Mesendoderm (in vitro differentiated cells): ENCODE measurements at regions not wholly inside any gene's neighbourhood (a gene's known extent, or its start where the extent isn't known, plus 50 kb on each side); places are given as distances from the start of the nearest gene placed in this dataset.

Experiments used
- DNase-seq: peaks from one replicate; pipeline ENCODE4 v3.0.0; 2013
- H2AK5ac ChIP-seq: 2 replicates; pipeline ENCODE4 v1.6.1; 2013; ENCODE audit warnings: low read length, inconsistent platforms
- H2BK120ac ChIP-seq: 2 replicates; pipeline ENCODE4 v1.6.1; 2013; ENCODE audit warnings: low read depth, mild to moderate bottlenecking, low read length, moderate library complexity, mixed read lengths
- H2BK15ac ChIP-seq: replicated peaks from 2 replicates; pipeline ENCODE4 v1.6.1; 2013; ENCODE audit warnings: low read depth, mild to moderate bottlenecking, moderate library complexity
- H2BK5ac ChIP-seq: 2 replicates; pipeline ENCODE4 v1.6.1; 2013; ENCODE audit warnings: low read length, inconsistent platforms
- H3K18ac ChIP-seq: 2 replicates; pipeline ENCODE4 v1.6.1; 2013; ENCODE audit warnings: mild to moderate bottlenecking, low read length, mixed read lengths
- H3K23ac ChIP-seq: one replicate; pipeline ENCODE4 v1.6.1; 2013; ENCODE audit warnings: low read length
- H3K27ac ChIP-seq: 2 replicates; pipeline ENCODE4 v1.5.1; 2013; ENCODE audit warnings: low read depth, mild to moderate bottlenecking, inconsistent platforms, low read length, moderate library complexity
- H3K27me3 ChIP-seq: 2 replicates; pipeline ENCODE4 v1.6.1; 2013; ENCODE audit warnings: low read length, control low read depth, mild to moderate bottlenecking, inconsistent platforms; ENCODE audit not compliant: insufficient read depth, poor library complexity
- H3K36me3 ChIP-seq: 2 replicates; pipeline ENCODE4 v1.6.1; 2013; ENCODE audit warnings: low read length, inconsistent platforms; ENCODE audit not compliant: control insufficient read depth, insufficient read depth
- H3K4ac ChIP-seq: one replicate; pipeline ENCODE4 v1.6.1; 2013; ENCODE audit warnings: low read depth, mild to moderate bottlenecking, low read length, moderate library complexity
- H3K4me1 ChIP-seq: 2 replicates; pipeline ENCODE4 v1.6.1; 2013; ENCODE audit warnings: low read depth, low read length, inconsistent platforms; ENCODE audit not compliant: control insufficient read depth
- H3K4me2 ChIP-seq: 2 replicates; pipeline ENCODE4 v1.6.1; 2013; ENCODE audit warnings: low read length
- H3K4me3 ChIP-seq: 2 replicates; pipeline ENCODE4 v1.5.1; 2013; ENCODE audit warnings: mild to moderate bottlenecking, low read length
- H3K56ac ChIP-seq: one replicate; pipeline ENCODE4 v1.6.1; 2013; ENCODE audit warnings: low read length
- H3K79me1 ChIP-seq: 2 replicates; pipeline ENCODE4 v1.6.1; 2013; ENCODE audit warnings: low read length, inconsistent platforms
- H3K79me2 ChIP-seq: 2 replicates; pipeline ENCODE4 v1.6.1; 2013; ENCODE audit warnings: mild to moderate bottlenecking, low read length; ENCODE audit not compliant: control insufficient read depth, insufficient read depth
- H3K9ac ChIP-seq: 2 replicates; pipeline ENCODE4 v1.6.1; 2013; ENCODE audit warnings: low read length, inconsistent platforms
- H4K5ac ChIP-seq: one replicate; pipeline ENCODE4 v1.6.1; 2013; ENCODE audit warnings: low read length
- H4K8ac ChIP-seq: one replicate; pipeline ENCODE4 v1.6.1; 2013; ENCODE audit warnings: low read depth, mild to moderate bottlenecking, control low read depth, low read length, moderate library complexity
- WGBS: extraction: QIAGEN DNeasy Blood & Tissue Kit; methylation state at CpG from one replicate; pipeline ENCODE4 v1.1.7; 2013; ENCODE audit warnings: low lambda C conversion rate, missing lambda C conversion rate; ENCODE audit not compliant: insufficient coverage; ENCODE audit errors: extremely low coverage; 5-methylcytosine and 5-hydroxymethylcytosine counted together

- no peak for DNase-seq
- no peak overlapping the region for H2BK5ac ChIP-seq
- H3K4me3 ChIP-seq = no peak overlapping the region
- H3K4me2 ChIP-seq = no peak overlapping the region
- H3K27ac ChIP-seq = no peak overlapping the region
- no peaks in the 10 kb centered on the region for H3K27me3 ChIP-seq
- H3K36me3 ChIP-seq = no peaks in the 10 kb centered on the region
- H3K56ac ChIP-seq = no peak overlapping the region
- no peaks in the 10 kb centered on the region for H3K79me2 ChIP-seq
- no peaks in the 10 kb centered on the region for H3K79me1 ChIP-seq
- no peak overlapping the region for H2BK120ac ChIP-seq
- H3K4me1 ChIP-seq = no peaks in the 10 kb centered on the region
- H3K4ac ChIP-seq = no peak overlapping the region
- no peak overlapping the region for H2AK5ac ChIP-seq
- H4K8ac ChIP-seq = no peak overlapping the region
- H3K9ac ChIP-seq = no peak overlapping the region
- H3K18ac ChIP-seq = no peak overlapping the region
- no peak overlapping the region for H3K23ac ChIP-seq
- no peak overlapping the region for H4K5ac ChIP-seq
- no peak overlapping the region for H2BK15ac ChIP-seq
- WGBS = no CpG with 5 or more reads among the region's 1 CpG
Observed at GRCh38 chr2:128807317-128807716, 488.6 kb upstream of the HS6ST1 start.

DNA sequence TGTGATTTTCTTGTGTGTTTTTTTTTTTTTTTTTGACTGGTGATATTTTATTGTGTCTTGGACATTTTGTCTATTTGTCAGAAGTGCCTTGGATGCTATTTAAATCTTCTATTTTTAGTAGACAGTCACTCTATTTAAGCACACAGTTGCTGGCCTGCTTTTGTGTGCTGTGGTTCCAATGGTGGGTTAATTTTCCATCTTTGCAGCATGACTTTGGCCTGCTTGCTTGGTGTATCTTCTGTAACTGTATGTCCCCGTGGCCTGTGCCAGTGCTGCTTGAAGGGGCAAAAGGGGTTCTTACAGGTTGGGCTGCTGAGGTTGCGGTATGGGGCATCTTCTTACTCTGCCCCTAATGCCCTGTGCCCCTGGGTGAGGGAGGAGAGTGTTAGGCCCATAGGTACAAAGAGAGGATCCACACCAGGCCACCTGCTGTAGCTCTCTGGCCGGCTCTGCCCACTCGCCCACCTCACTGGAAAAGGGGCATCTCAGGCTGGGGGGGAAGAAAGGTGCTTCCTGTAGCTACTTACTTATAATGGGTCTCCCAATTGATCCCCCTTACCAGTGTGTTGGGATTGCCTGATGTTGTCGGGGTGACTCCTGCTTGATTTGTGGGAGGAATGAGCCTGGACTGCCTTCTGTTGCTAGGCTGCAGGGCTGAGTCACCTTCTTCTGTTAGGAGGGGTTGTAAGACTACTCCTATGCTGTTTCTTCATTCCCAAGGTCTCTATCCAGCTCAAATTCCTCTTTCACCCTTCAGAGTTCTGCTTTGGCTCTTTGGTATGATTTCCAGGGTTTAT, 490.0 kb upstream of the HS6ST1 start:
- no peaks in the 10 kb centered on the region for H3K79me1 ChIP-seq
- no peaks in the 10 kb centered on the region for H3K4me1 ChIP-seq
- no peak overlapping the region for H3K27ac ChIP-seq
- no peak overlapping the region for H2BK5ac ChIP-seq
- no peak overlapping the region for H3K18ac ChIP-seq
- WGBS = no CpG with 5 or more reads among the region's 5 CpGs
- no peaks in the 10 kb centered on the region for H3K36me3 ChIP-seq
- H3K56ac ChIP-seq = no peak overlapping the region
- no peak overlapping the region for H3K4ac ChIP-seq
- no peak overlapping the region for H2BK120ac ChIP-seq
- H3K4me3 ChIP-seq = no peak overlapping the region
- peak; percentile 38 for DNase-seq
- no peaks in the 10 kb centered on the region for H3K27me3 ChIP-seq
- no peak overlapping the region for H4K8ac ChIP-seq
- no peak overlapping the region for H2BK15ac ChIP-seq
- no peak overlapping the region for H3K4me2 ChIP-seq
- H4K5ac ChIP-seq = no peak overlapping the region
- no peak overlapping the region for H3K9ac ChIP-seq
- no peak overlapping the region for H3K23ac ChIP-seq
- no peaks in the 10 kb centered on the region for H3K79me2 ChIP-seq
- H2AK5ac ChIP-seq = no peak overlapping the region

GRCh38 chr2:128809259-128809636, 490.6 kb upstream of the HS6ST1 start:
- Histone ChIP-seq H3K4me2 (no peak overlapping the region), H3K18ac (no peak overlapping the region), H4K5ac (no peak overlapping the region), H2BK120ac (no peak overlapping the region), H4K8ac (no peak overlapping the region), H2BK5ac (no peak overlapping the region), H3K9ac (no peak overlapping the region), H3K23ac (no peak overlapping the region), H3K79me1 (no peaks in the 10 kb centered on the region), H3K4ac (no peak overlapping the region), H3K27me3 (no peaks in the 10 kb centered on the region), H3K27ac (no peak overlapping the region), H3K56ac (no peak overlapping the region), H3K36me3 (no peaks in the 10 kb centered on the region), H3K4me1 (no peaks in the 10 kb centered on the region), H3K79me2 (no peaks in the 10 kb centered on the region), H2AK5ac (no peak overlapping the region), H3K4me3 (no peak overlapping the region), H2BK15ac (no peak overlapping the region)
- no CpG with 5 or more reads among the region's 1 CpG for WGBS
- DNase-seq = no peak

- WGBS = no CpG with 5 or more reads among the region's 3 CpGs
- no peaks in the 10 kb centered on the region for H3K79me2 ChIP-seq
- H3K56ac ChIP-seq = no peak overlapping the region
- H3K4ac ChIP-seq = no peak overlapping the region
- H3K4me1 ChIP-seq = no peaks in the 10 kb centered on the region
- no peak overlapping the region for H2AK5ac ChIP-seq
- no peak overlapping the region for H3K18ac ChIP-seq
- no peak overlapping the region for H3K4me2 ChIP-seq
- no peak overlapping the region for H3K9ac ChIP-seq
- no peak overlapping the region for H4K5ac ChIP-seq
- no peak overlapping the region for H2BK5ac ChIP-seq
- no peak overlapping the region for H4K8ac ChIP-seq
- no peaks in the 10 kb centered on the region for H3K79me1 ChIP-seq
- H2BK120ac ChIP-seq = no peak overlapping the region
- no peak overlapping the region for H3K4me3 ChIP-seq
- H3K27ac ChIP-seq = no peak overlapping the region
- H3K36me3 ChIP-seq = no peaks in the 10 kb centered on the region
- H3K27me3 ChIP-seq = no peaks in the 10 kb centered on the region
- no peak for DNase-seq
- no peak overlapping the region for H2BK15ac ChIP-seq
- H3K23ac ChIP-seq = no peak overlapping the region
Observed at GRCh38 chr2:128809880-128810279, 491.2 kb upstream of the HS6ST1 start.

- H4K8ac ChIP-seq = no peak overlapping the region
- no peak overlapping the region for H3K56ac ChIP-seq
- H3K4me3 ChIP-seq = no peak overlapping the region
Observed at GRCh38 chr2:128812183-128812940, 493.7 kb upstream of the HS6ST1 start.

More at GRCh38 chr2:128812183-128812940, 493.7 kb upstream of the HS6ST1 start:
- H3K4ac ChIP-seq = no peak overlapping the region
- H2BK5ac ChIP-seq = no peak overlapping the region
- no CpG with 5 or more reads among the region's 14 CpGs for WGBS
- H4K5ac ChIP-seq = no peak overlapping the region
- H3K4me2 ChIP-seq = no peak overlapping the region
- H3K27me3 ChIP-seq = no peaks in the 10 kb centered on the region
- H3K79me2 ChIP-seq = no peaks in the 10 kb centered on the region
- H3K27ac ChIP-seq = no peak overlapping the region
- H2BK120ac ChIP-seq = no peak overlapping the region
- DNase-seq = no peak
- no peak overlapping the region for H2AK5ac ChIP-seq
- H3K36me3 ChIP-seq = no peaks in the 10 kb centered on the region
- no peak overlapping the region for H2BK15ac ChIP-seq
- H3K23ac ChIP-seq = no peak overlapping the region
- no peak overlapping the region for H3K9ac ChIP-seq
- H3K4me1 ChIP-seq = no peaks in the 10 kb centered on the region
- H3K79me1 ChIP-seq = no peaks in the 10 kb centered on the region
- no peak overlapping the region for H3K18ac ChIP-seq
